ENCODE measurements at regions not wholly inside any gene's neighbourhood (a gene's known extent, or its start where the extent isn't known, plus 50 kb on each side); places are given as distances from the start of the nearest gene placed in this dataset.

GRCh38 chr2:12402440-12403139 is 314.1 kb upstream of the TRIB2 start:
- no peak overlapping the region for H3K9ac ChIP-seq (ENCODE audit: low read length)
- no peak overlapping the region for H2AFZ ChIP-seq (ENCODE audit: low read depth, low read length, poor library complexity, severe bottlenecking)
- ATAC-seq, result no peak
- H3K27ac ChIP-seq (ENCODE audit: low read depth, low read length), result no peak overlapping the region
- no peaks in the 10 kb centered on the region for H4K20me1 ChIP-seq (ENCODE audit: insufficient read depth)
- CTCF ChIA-PET, result no interaction called here
- H3K4me3 ChIP-seq (replicated peaks in 1 of 2; ENCODE audit: low read depth in 1 of 2, low read length in 2 of 2), result no peak overlapping the region
- no peaks in the 10 kb centered on the region for H3K79me2 ChIP-seq (ENCODE audit: insufficient read depth, low read length)
- BruUV-seq (replicated peaks), result no TSS peak
- no peaks in the 10 kb centered on the region for H3K9me3 ChIP-seq (ENCODE audit: control insufficient read depth in 1 of 2, insufficient read depth in 1 of 2, low read depth in 1 of 2, low read length in 2 of 2)
- RAD21 ChIA-PET (ENCODE audit: low non-redundant PET in 1 of 2, low total read pairs in 2 of 2, uncharacterized antibody in 2 of 2, unreplicated experiment in 2 of 2), result no interaction called here
- TF ChIP-seq FOSL1 (IDR thresholded peaks at IDR 0.05; ENCODE audit: low read depth) (no peak), ZBTB33 (IDR thresholded peaks at IDR 0.05; ENCODE audit: extremely low read depth, insufficient replicate concordance, low read length) (no peak), EZH2phosphoT487 (IDR thresholded peaks at IDR 0.05; ENCODE audit: borderline replicate concordance) (no peak), YY1 (IDR thresholded peaks at IDR 0.05; ENCODE audit: extremely low read depth, insufficient replicate concordance, low read depth, low read length) (no peak), ZFX (IDR thresholded peaks at IDR 0.05) (no peak), POLR2AphosphoS5 (IDR thresholded peaks at IDR 0.05; ENCODE audit: low read depth, low read length) (no peak)
- TF ChIP-seq, protein P1, sequence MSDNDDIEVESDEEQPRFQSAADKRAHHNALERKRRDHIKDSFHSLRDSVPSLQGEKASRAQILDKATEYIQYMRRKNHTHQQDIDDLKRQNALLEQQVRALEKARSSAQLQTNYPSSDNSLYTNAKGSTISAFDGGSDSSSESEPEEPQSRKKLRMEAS (IDR thresholded peaks at IDR 0.05), result no peak
- TF ChIP-seq, protein P2, sequence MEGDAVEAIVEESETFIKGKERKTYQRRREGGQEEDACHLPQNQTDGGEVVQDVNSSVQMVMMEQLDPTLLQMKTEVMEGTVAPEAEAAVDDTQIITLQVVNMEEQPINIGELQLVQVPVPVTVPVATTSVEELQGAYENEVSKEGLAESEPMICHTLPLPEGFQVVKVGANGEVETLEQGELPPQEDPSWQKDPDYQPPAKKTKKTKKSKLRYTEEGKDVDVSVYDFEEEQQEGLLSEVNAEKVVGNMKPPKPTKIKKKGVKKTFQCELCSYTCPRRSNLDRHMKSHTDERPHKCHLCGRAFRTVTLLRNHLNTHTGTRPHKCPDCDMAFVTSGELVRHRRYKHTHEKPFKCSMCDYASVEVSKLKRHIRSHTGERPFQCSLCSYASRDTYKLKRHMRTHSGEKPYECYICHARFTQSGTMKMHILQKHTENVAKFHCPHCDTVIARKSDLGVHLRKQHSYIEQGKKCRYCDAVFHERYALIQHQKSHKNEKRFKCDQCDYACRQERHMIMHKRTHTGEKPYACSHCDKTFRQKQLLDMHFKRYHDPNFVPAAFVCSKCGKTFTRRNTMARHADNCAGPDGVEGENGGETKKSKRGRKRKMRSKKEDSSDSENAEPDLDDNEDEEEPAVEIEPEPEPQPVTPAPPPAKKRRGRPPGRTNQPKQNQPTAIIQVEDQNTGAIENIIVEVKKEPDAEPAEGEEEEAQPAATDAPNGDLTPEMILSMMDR (IDR thresholded peaks at IDR 0.05 in 2 of 3, conservative IDR thresholded peaks at IDR 0.05 in 1 of 3; ENCODE audit: borderline replicate concordance in 1 of 3, insufficient read depth in 1 of 3, low read depth in 2 of 3, low read length in 2 of 3), result no peak
- intact Hi-C loops (cut with micrococcal nuclease), result no loop called here
- POLR2A ChIA-PET, result no interaction called here
- no peaks in the 10 kb centered on the region for H3K9me2 ChIP-seq (ENCODE audit: insufficient read depth)
- H3K36me3 ChIP-seq (ENCODE audit: control insufficient read depth in 1 of 2, insufficient read depth in 2 of 2, low read length in 2 of 2), result no peaks in the 10 kb centered on the region
- no peak for DNase-seq (ENCODE audit: low read depth, low spot score)
- no peaks in the 10 kb centered on the region for H3K4me1 ChIP-seq (ENCODE audit: control insufficient read depth in 1 of 2, insufficient read depth in 2 of 2, low read length in 2 of 2)
- H3K4me2 ChIP-seq (ENCODE audit: low read length), result no peak overlapping the region
- H3K27me3 ChIP-seq (ENCODE audit: insufficient read depth, low read length), result no peaks in the 10 kb centered on the region
